VCaP (cell line): ENCODE measurements at regions not wholly inside any gene's neighbourhood (a gene's known extent, or its start where the extent isn't known, plus 50 kb on each side); places are given as distances from the start of the nearest gene placed in this dataset.
A peak's percentile ranks its signal among the peaks of the same experiment; 100 is the strongest.
"Not testable (repeated sequence)": the region's sequence is repeated elsewhere in the genome, so short reads cannot be mapped to it uniquely, and the experiment has no call there.

Source experiments
- H3K27ac ChIP-seq: fragments of 450-650 bp; 2 replicates; pipeline ENCODE4 v1.5.1; 2017
- TF ChIP-seq, protein P1 (sequence below): fragments of 450-650 bp; conservative IDR thresholded peaks from 2 replicates; pipeline ENCODE4 v1.5.1; 2017; ENCODE audit warnings: mild to moderate bottlenecking, moderate library complexity

GRCh38 chr1:245102149-245102548 is 52.6 kb upstream of the KIF26B start:
- not testable (repeated sequence) for H3K27ac ChIP-seq

DNA sequence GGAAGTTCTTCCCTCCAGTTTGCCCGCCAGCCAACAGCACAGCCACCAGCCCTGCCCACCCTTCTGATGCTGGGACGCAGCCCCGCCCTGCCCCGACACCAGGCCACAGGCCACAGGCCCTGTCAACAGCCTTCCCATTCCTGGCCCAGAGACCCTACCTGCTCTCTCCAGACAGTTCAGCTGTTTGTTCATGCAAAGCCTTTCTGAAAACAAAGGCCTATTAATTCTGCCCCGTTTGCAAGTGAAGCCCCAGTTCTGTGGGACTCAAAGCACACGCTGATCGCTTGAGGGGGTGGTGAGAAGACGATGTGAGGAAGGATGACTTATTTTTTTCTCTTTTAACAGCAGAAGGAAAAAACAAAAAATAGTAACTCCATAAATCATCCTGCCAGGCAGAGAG is 55.4 kb upstream of the KIF26B start:
- TF ChIP-seq, protein P1, sequence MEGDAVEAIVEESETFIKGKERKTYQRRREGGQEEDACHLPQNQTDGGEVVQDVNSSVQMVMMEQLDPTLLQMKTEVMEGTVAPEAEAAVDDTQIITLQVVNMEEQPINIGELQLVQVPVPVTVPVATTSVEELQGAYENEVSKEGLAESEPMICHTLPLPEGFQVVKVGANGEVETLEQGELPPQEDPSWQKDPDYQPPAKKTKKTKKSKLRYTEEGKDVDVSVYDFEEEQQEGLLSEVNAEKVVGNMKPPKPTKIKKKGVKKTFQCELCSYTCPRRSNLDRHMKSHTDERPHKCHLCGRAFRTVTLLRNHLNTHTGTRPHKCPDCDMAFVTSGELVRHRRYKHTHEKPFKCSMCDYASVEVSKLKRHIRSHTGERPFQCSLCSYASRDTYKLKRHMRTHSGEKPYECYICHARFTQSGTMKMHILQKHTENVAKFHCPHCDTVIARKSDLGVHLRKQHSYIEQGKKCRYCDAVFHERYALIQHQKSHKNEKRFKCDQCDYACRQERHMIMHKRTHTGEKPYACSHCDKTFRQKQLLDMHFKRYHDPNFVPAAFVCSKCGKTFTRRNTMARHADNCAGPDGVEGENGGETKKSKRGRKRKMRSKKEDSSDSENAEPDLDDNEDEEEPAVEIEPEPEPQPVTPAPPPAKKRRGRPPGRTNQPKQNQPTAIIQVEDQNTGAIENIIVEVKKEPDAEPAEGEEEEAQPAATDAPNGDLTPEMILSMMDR: no peak
- H3K27ac ChIP-seq: no peak overlapping the region

GRCh38 chr1:245098924-245099323 is 55.9 kb upstream of the KIF26B start:
- TF ChIP-seq, protein P1: no peak
- H3K27ac ChIP-seq: no peak overlapping the region

DNA sequence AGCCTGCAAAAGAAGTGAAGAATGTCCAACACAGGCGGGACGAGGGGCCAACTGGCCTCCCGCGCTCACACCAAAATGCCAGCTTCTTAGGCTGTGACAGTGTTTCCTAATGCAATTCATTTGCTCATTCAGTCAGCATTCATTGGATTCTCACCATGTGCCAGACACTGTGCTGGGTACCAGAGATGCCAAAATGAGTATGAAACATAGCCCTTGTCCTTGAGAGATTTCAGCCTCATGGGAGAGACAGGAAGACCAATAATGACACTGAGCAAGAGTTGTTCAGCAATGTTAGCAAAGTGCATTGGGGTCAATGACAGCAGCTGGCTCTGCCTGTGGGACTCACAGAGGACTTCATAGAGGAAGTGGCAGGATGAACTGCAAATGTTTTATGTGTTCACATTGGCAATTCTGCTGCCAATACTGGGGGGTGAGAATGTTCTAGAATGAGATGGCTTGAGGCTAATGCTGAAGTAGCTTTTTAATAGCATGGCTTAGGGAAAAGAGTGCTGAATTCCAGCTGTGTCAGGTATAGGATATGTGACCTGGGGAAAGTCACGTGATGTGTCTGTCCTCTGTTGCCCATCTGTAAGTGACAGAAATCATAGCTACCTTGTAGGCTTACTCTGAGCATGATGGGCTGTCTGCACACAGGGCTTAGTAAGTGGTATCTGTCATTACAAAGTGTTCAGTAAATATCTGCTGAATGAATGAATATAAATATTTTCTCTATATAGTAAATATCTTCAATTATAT is 58.3 kb upstream of the KIF26B start:
- H3K27ac ChIP-seq: no peak overlapping the region
- TF ChIP-seq, protein P1: no peak

DNA sequence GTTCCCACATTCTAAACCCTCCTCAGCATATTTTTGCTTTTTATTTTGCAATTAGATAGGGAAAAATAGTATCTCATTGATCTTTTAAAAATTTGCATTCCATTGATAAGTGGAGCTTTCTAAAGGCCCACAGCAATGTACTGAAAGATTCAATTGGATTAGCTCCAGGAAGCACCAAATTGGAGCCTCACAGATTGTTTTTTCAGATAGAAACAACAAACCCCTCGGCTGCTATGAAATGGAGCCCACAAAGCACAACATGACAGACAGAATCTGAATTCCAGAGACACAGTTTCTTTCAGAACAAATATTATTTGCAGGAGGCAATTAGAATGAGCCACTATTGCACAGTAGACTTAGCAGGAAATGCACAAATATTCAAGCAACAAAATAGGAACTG is 58.9 kb upstream of the KIF26B start:
- TF ChIP-seq, protein P1: no peak
- H3K27ac ChIP-seq: no peak overlapping the region

DNA sequence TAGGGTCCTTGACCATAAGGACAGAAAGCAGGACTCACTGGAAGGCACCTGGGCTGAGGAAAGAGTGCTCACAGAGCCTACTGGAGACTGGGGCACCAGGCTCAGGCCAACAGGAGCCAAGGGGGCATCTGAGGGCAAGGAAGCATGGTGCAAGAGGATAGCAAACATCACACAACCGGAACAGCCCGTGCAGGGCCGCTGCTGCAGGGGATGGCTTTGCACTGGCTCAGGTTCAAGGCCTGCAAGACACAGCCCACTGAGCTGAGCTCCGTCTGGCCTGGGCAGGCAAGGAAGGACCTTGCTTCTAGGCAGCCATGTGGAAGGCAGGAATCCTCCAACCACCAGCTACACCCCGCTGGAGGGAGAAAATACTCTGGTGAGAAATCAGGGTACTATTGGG is 59.8 kb upstream of the KIF26B start:
- no peak overlapping the region for H3K27ac ChIP-seq
- TF ChIP-seq, protein P1: no peak

DNA sequence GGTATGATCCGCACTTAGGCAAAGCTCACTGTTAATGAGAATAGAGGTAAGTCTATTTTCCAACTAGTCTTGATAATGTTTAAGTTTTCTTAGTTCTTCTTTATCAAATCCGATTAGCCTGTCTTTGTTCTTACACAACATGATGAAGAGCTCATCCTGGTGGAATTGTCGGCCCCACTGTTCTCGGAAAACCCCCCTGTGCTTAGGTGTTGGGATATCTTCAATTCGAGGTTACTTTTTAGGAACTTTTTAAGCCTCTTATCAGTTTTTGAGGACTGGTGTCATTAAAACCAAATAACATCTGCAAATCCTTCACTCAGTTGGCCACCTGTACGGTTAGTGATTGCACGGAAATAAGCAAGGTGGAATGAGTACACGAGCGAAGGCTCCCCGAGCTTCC is 60.7 kb upstream of the KIF26B start:
- H3K27ac ChIP-seq: no peak overlapping the region
- TF ChIP-seq, protein P1: no peak

GRCh38 chr1:245092638-245092976 is 62.2 kb upstream of the KIF26B start:
- H3K27ac ChIP-seq: peak overlapping the region; percentile 73

More at GRCh38 chr1:245092638-245092976, 62.2 kb upstream of the KIF26B start:
- TF ChIP-seq, protein P1: no peak
